GM19438 (cell line): ENCODE measurements at regions not wholly inside any gene's neighbourhood (a gene's known extent, or its start where the extent isn't known, plus 50 kb on each side); places are given as distances from the start of the nearest gene placed in this dataset.

Experiments used
- ATAC-seq: cut with Tn5 transposase; IDR thresholded peaks from one replicate; pipeline ENCODE4 v1.9.1; 2021; ENCODE audit warnings: low read depth; ENCODE audit not compliant: unreplicated experiment

- no peak for ATAC-seq
Measured at GRCh38 chr6:93604951-93605350, 185.6 kb upstream of the EPHA7 start.

- no peak for ATAC-seq
Measured at GRCh38 chr6:93592417-93592816, 173.1 kb upstream of the EPHA7 start.

- ATAC-seq, result no peak
Measured at GRCh38 chr6:93586306-93586705, 166.9 kb upstream of the EPHA7 start.

GRCh38 chr6:93584300-93584699 is 164.9 kb upstream of the EPHA7 start:
- ATAC-seq, result no peak

- no peak for ATAC-seq
Measured at GRCh38 chr6:93581371-93581770, 162.0 kb upstream of the EPHA7 start.

- ATAC-seq, result no peak
Measured at GRCh38 chr6:93580446-93580845, 161.1 kb upstream of the EPHA7 start.

- ATAC-seq, result no peak
Measured at GRCh38 chr6:93575495-93576267, 156.3 kb upstream of the EPHA7 start.

GRCh38 chr6:93574299-93574698 is 154.9 kb upstream of the EPHA7 start:
- ATAC-seq, result no peak

GRCh38 chr6:93571346-93571745 is 152.0 kb upstream of the EPHA7 start:
- no peak for ATAC-seq

- ATAC-seq, result no peak
Measured at GRCh38 chr6:93568169-93568568, 148.8 kb upstream of the EPHA7 start.

- ATAC-seq, result no peak
Measured at GRCh38 chr6:93567164-93567563, 147.8 kb upstream of the EPHA7 start.

- ATAC-seq, result no peak
Measured at GRCh38 chr6:93566285-93566684, 146.9 kb upstream of the EPHA7 start.

GRCh38 chr6:93562582-93562981 is 143.2 kb upstream of the EPHA7 start:
- no peak for ATAC-seq

- ATAC-seq, result no peak
Measured at GRCh38 chr6:93555292-93555691, 135.9 kb upstream of the EPHA7 start.

GRCh38 chr6:93554018-93554417 is 134.7 kb upstream of the EPHA7 start:
- no peak for ATAC-seq

- no peak for ATAC-seq
Measured at GRCh38 chr6:93550551-93551276, 131.4 kb upstream of the EPHA7 start.

GRCh38 chr6:93549868-93550267 is 130.5 kb upstream of the EPHA7 start:
- ATAC-seq, result no peak

- no peak for ATAC-seq
Measured at GRCh38 chr6:93524671-93525451, 105.5 kb upstream of the EPHA7 start.

- no peak for ATAC-seq
Measured at GRCh38 chr6:93523365-93523764, 104.0 kb upstream of the EPHA7 start.

GRCh38 chr6:93516441-93516840 is 97.1 kb upstream of the EPHA7 start:
- ATAC-seq, result no peak

GRCh38 chr6:93515736-93516135 is 96.4 kb upstream of the EPHA7 start:
- no peak for ATAC-seq
